Suprapubic skin (tissue), 4 donors: ENCODE measurements at regions not wholly inside any gene's neighbourhood (a gene's known extent, or its start where the extent isn't known, plus 50 kb on each side); places are given as distances from the start of the nearest gene placed in this dataset.

Experiments
- CTCF ChIP-seq, 2 donors: fragments of 200-600 bp in 1 of 2; fragments of 450-650 bp in 1 of 2; sonication (generic) in 1 of 2; IDR thresholded peaks; one replicate each; pipeline ENCODE4 v1.5.1; 2016 to 2019; ENCODE audit warnings: antibody characterized with exemption in 2 of 2, mild to moderate bottlenecking in 1 of 2, moderate library complexity in 1 of 2
- EP300 ChIP-seq: sonication (generic); formaldehyde crosslinking; IDR thresholded peaks from one replicate; pipeline ENCODE4 v1.6.1; 2017; ENCODE audit warnings: antibody characterized with exemption
- POLR2A ChIP-seq, 2 donors: fragments of 450-650 bp; IDR thresholded peaks; one replicate each; pipeline ENCODE4 v1.6.1; 2017; ENCODE audit warnings: antibody characterized with exemption in 2 of 2, mild to moderate bottlenecking in 2 of 2, moderate library complexity in 2 of 2
- POLR2AphosphoS5 ChIP-seq, 3 donors: sonication (generic); formaldehyde crosslinking; IDR thresholded peaks; one replicate each; pipeline ENCODE4 v1.6.1; 2017; ENCODE audit warnings: antibody characterized with exemption in 3 of 3

GRCh38 chr2:212900715-212901114 lies 250.7 kb downstream of the IKZF2 start:
- TF ChIP-seq CTCF (IDR thresholded peaks at IDR 0.05) (no peak), POLR2A (IDR thresholded peaks at IDR 0.05) (no peak), POLR2AphosphoS5 (IDR thresholded peaks at IDR 0.05) (no peak), EP300 (no peak)
